NCI-H2196 (cell line): ENCODE measurements at regions not wholly inside any gene's neighbourhood (a gene's known extent, or its start where the extent isn't known, plus 50 kb on each side); places are given as distances from the start of the nearest gene placed in this dataset.

Source experiments
- DNase-seq: peaks from one replicate; lab custom pipeline; 2025; ENCODE audit not compliant: unreplicated experiment; lab: John Stamatoyannopoulos, UW

GRCh38 chr3:55343486-55344357 is 143.4 kb downstream of the WNT5A start:
- DNase-seq: no peak

- DNase-seq: no peak
Measured at GRCh38 chr3:55341502-55342031, 145.5 kb downstream of the WNT5A start.

- no peak for DNase-seq
Measured at GRCh38 chr3:55339819-55340218, 147.3 kb downstream of the WNT5A start.

- no peak for DNase-seq
Measured at GRCh38 chr3:55339390-55339789, 147.7 kb downstream of the WNT5A start.

GRCh38 chr3:55337641-55338180 is 149.4 kb downstream of the WNT5A start:
- DNase-seq: no peak

GRCh38 chr3:55333923-55334322 is 153.2 kb downstream of the WNT5A start:
- no peak for DNase-seq

GRCh38 chr3:55333046-55333445 is 154.1 kb downstream of the WNT5A start:
- no peak for DNase-seq

GRCh38 chr3:55332176-55332575 is 154.9 kb downstream of the WNT5A start:
- DNase-seq: no peak

GRCh38 chr3:55331524-55331923 is 155.6 kb downstream of the WNT5A start:
- DNase-seq: no peak

GRCh38 chr3:55330756-55331155 is 156.3 kb downstream of the WNT5A start:
- DNase-seq: no peak

- DNase-seq: peak; percentile 9
Measured at GRCh38 chr3:55330355-55330754, 156.8 kb downstream of the WNT5A start.

- no peak for DNase-seq
Measured at GRCh38 chr3:55329849-55330248, 157.3 kb downstream of the WNT5A start.

- no peak for DNase-seq
Measured at GRCh38 chr3:55327131-55327920, 159.8 kb downstream of the WNT5A start.

- no peak for DNase-seq
Measured at GRCh38 chr3:55322638-55323037, 164.5 kb downstream of the WNT5A start.

- no peak for DNase-seq
Measured at GRCh38 chr3:55320928-55321327, 166.2 kb downstream of the WNT5A start.

GRCh38 chr3:55315396-55315795 is 171.7 kb downstream of the WNT5A start:
- no peak for DNase-seq

- no peak for DNase-seq
Measured at GRCh38 chr3:55313666-55314065, 173.4 kb downstream of the WNT5A start.

- DNase-seq: no peak
Measured at GRCh38 chr3:55309336-55309735, 177.8 kb downstream of the WNT5A start.

- no peak for DNase-seq
Measured at GRCh38 chr3:55307622-55308021, 179.5 kb downstream of the WNT5A start.

GRCh38 chr3:55305696-55306485 is 181.2 kb downstream of the WNT5A start:
- no peak for DNase-seq

- DNase-seq: no peak
Measured at GRCh38 chr3:55300701-55301100, 186.4 kb downstream of the WNT5A start.
